Activated naive CD8-positive, alpha-beta T cell (primary cell): ENCODE measurements at regions not wholly inside any gene's neighbourhood (a gene's known extent, or its start where the extent isn't known, plus 50 kb on each side); places are given as distances from the start of the nearest gene placed in this dataset.

Experiments used
- H3K27ac Mint-ChIP-seq: one replicate; pipeline ENCODE4 v1.8.0; 2021; ENCODE audit warnings: mixed read lengths
- H3K27me3 Mint-ChIP-seq: one replicate; pipeline ENCODE4 v1.8.0; 2021; ENCODE audit warnings: mixed read lengths
- H3K36me3 Mint-ChIP-seq: one replicate; pipeline ENCODE4 v1.8.0; 2021; ENCODE audit warnings: mixed read lengths
- H3K4me1 Mint-ChIP-seq: one replicate; pipeline ENCODE4 v1.8.0; 2021; ENCODE audit warnings: low read depth, mixed read lengths
- H3K4me3 Mint-ChIP-seq: one replicate; pipeline ENCODE4 v1.8.0; 2021; ENCODE audit warnings: mild to moderate bottlenecking, mixed read lengths
- H3K9me3 Mint-ChIP-seq: one replicate; pipeline ENCODE4 v1.8.0; 2021; ENCODE audit warnings: low read depth, mixed read lengths

- no peaks in the 10 kb centered on the region for H3K9me3 Mint-ChIP-seq
- no peak overlapping the region for H3K27ac Mint-ChIP-seq
- H3K4me3 Mint-ChIP-seq, result no peak overlapping the region
- H3K4me1 Mint-ChIP-seq, result no peaks in the 10 kb centered on the region
- H3K36me3 Mint-ChIP-seq, result peaks cover 5% of the 10 kb centered on the region
- H3K27me3 Mint-ChIP-seq, result no peaks in the 10 kb centered on the region
Observed at GRCh38 chr21:23899561-23899960, 1707.7 kb downstream of the MRPL39 start.

- Mint-ChIP-seq H3K9me3 (no peaks in the 10 kb centered on the region), H3K36me3 (peaks cover 2% of the 10 kb centered on the region)
Observed at GRCh38 chr21:23890652-23891051, 1716.6 kb downstream of the MRPL39 start.

GRCh38 chr21:23887725-23888306 is 1719.5 kb downstream of the MRPL39 start:
- peak overlapping the region; percentile 73 for H3K4me3 Mint-ChIP-seq
- no peak overlapping the region for H3K27ac Mint-ChIP-seq
- no peaks in the 10 kb centered on the region for H3K9me3 Mint-ChIP-seq
- H3K4me1 Mint-ChIP-seq, result peaks cover 16% of the 10 kb centered on the region
- H3K27me3 Mint-ChIP-seq, result no peaks in the 10 kb centered on the region
- no peaks in the 10 kb centered on the region for H3K36me3 Mint-ChIP-seq

More at GRCh38 chr21:23890652-23891051, 1716.6 kb downstream of the MRPL39 start:
- no peaks in the 10 kb centered on the region for H3K27me3 Mint-ChIP-seq
- peaks cover 16% of the 10 kb centered on the region for H3K4me1 Mint-ChIP-seq
- H3K4me3 Mint-ChIP-seq, result no peak overlapping the region
- no peak overlapping the region for H3K27ac Mint-ChIP-seq

- Mint-ChIP-seq H3K27ac (no peak overlapping the region), H3K27me3 (no peaks in the 10 kb centered on the region), H3K4me1 (peaks cover 16% of the 10 kb centered on the region), H3K36me3 (no peaks in the 10 kb centered on the region), H3K4me3 (peak overlapping the region; percentile 73), H3K9me3 (no peaks in the 10 kb centered on the region)
Observed at GRCh38 chr21:23886828-23887724, 1720.2 kb downstream of the MRPL39 start.

GRCh38 chr21:23881783-23882182 is 1725.5 kb downstream of the MRPL39 start:
- no peaks in the 10 kb centered on the region for H3K27me3 Mint-ChIP-seq
- H3K36me3 Mint-ChIP-seq, result no peaks in the 10 kb centered on the region
- no peaks in the 10 kb centered on the region for H3K4me1 Mint-ChIP-seq
- H3K4me3 Mint-ChIP-seq, result no peak overlapping the region
- H3K27ac Mint-ChIP-seq, result no peak overlapping the region
- H3K9me3 Mint-ChIP-seq, result no peaks in the 10 kb centered on the region

- Mint-ChIP-seq H3K27me3 (no peaks in the 10 kb centered on the region), H3K4me1 (no peaks in the 10 kb centered on the region), H3K9me3 (no peaks in the 10 kb centered on the region)
Observed at GRCh38 chr21:23876925-23877558, 1730.2 kb downstream of the MRPL39 start.

GRCh38 chr21:23874271-23874670 is 1733.0 kb downstream of the MRPL39 start:
- no peak overlapping the region for H3K4me3 Mint-ChIP-seq
- no peak overlapping the region for H3K27ac Mint-ChIP-seq
- H3K36me3 Mint-ChIP-seq, result no peaks in the 10 kb centered on the region
- no peaks in the 10 kb centered on the region for H3K9me3 Mint-ChIP-seq
- H3K4me1 Mint-ChIP-seq, result no peaks in the 10 kb centered on the region
- no peaks in the 10 kb centered on the region for H3K27me3 Mint-ChIP-seq

More at GRCh38 chr21:23876925-23877558, 1730.2 kb downstream of the MRPL39 start:
- Mint-ChIP-seq H3K27ac (no peak overlapping the region), H3K4me3 (no peak overlapping the region), H3K36me3 (no peaks in the 10 kb centered on the region)

GRCh38 chr21:23861911-23862504 is 1745.3 kb downstream of the MRPL39 start:
- Mint-ChIP-seq H3K27me3 (no peaks in the 10 kb centered on the region), H3K4me3 (peak overlapping the region; percentile 51), H3K36me3 (no peaks in the 10 kb centered on the region), H3K27ac (peak overlapping the region; percentile 79), H3K4me1 (peaks cover 36% of the 10 kb centered on the region), H3K9me3 (no peaks in the 10 kb centered on the region)

GRCh38 chr21:23858878-23859277 is 1748.4 kb downstream of the MRPL39 start:
- Mint-ChIP-seq H3K27ac (no peak overlapping the region), H3K4me1 (peaks cover 34% of the 10 kb centered on the region), H3K4me3 (no peak overlapping the region), H3K27me3 (no peaks in the 10 kb centered on the region), H3K9me3 (no peaks in the 10 kb centered on the region), H3K36me3 (no peaks in the 10 kb centered on the region)

GRCh38 chr21:23853796-23854379 is 1753.4 kb downstream of the MRPL39 start:
- Mint-ChIP-seq H3K36me3 (no peaks in the 10 kb centered on the region), H3K27ac (no peak overlapping the region)

GRCh38 chr21:23837564-23837963 is 1769.7 kb downstream of the MRPL39 start:
- peaks cover 10% of the 10 kb centered on the region for H3K9me3 Mint-ChIP-seq
- H3K4me1 Mint-ChIP-seq, result no peaks in the 10 kb centered on the region
- no peaks in the 10 kb centered on the region for H3K27me3 Mint-ChIP-seq
- peaks cover 4% of the 10 kb centered on the region for H3K36me3 Mint-ChIP-seq
- no peak overlapping the region for H3K27ac Mint-ChIP-seq
- no peak overlapping the region for H3K4me3 Mint-ChIP-seq

More at GRCh38 chr21:23853796-23854379, 1753.4 kb downstream of the MRPL39 start:
- Mint-ChIP-seq H3K9me3 (no peaks in the 10 kb centered on the region), H3K4me3 (no peak overlapping the region), H3K27me3 (no peaks in the 10 kb centered on the region), H3K4me1 (peaks cover 6% of the 10 kb centered on the region)

GRCh38 chr21:23822760-23823159 is 1784.5 kb downstream of the MRPL39 start:
- Mint-ChIP-seq H3K4me1 (no peaks in the 10 kb centered on the region), H3K27me3 (peaks cover 4% of the 10 kb centered on the region), H3K4me3 (no peak overlapping the region), H3K27ac (no peak overlapping the region), H3K9me3 (peaks cover 3% of the 10 kb centered on the region), H3K36me3 (peaks cover 3% of the 10 kb centered on the region)

- Mint-ChIP-seq H3K4me1 (peaks cover 2% of the 10 kb centered on the region), H3K27ac (no peak overlapping the region), H3K27me3 (peaks cover 4% of the 10 kb centered on the region), H3K9me3 (peaks cover 3% of the 10 kb centered on the region), H3K36me3 (peaks cover 3% of the 10 kb centered on the region), H3K4me3 (no peak overlapping the region)
Observed at GRCh38 chr21:23817337-23817736, 1789.9 kb downstream of the MRPL39 start.

- Mint-ChIP-seq H3K36me3 (no peaks in the 10 kb centered on the region), H3K27me3 (no peaks in the 10 kb centered on the region), H3K4me1 (peaks cover 11% of the 10 kb centered on the region), H3K9me3 (no peaks in the 10 kb centered on the region), H3K4me3 (no peak overlapping the region), H3K27ac (no peak overlapping the region)
Observed at GRCh38 chr21:23812485-23812884, 1794.8 kb downstream of the MRPL39 start.
